ENCODE measurements at regions not wholly inside any gene's neighbourhood (a gene's known extent, or its start where the extent isn't known, plus 50 kb on each side); places are given as distances from the start of the nearest gene placed in this dataset.
A peak's percentile ranks its signal among the peaks of the same experiment; 100 is the strongest.

DNA sequence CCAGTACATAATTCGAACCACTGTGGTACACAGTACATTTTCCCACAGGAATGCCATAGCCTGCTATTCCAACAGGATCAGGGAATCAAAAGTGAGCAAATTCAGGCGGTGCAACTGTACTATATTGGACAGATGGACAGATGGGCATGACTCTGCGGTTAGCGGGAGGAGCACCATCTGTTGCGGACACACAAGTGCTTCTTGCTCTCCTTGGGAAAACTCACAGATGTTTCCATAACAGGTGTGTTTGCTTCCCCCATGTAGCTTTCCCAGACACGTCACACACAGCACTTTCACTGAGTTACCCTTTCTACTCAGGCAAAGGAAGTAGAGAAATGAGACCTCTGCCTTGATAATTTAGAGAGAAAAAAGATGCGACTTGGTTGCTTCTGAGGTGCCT lies 325.1 kb upstream of the THBS1 start:
- no peak for DNase-seq

DNA sequence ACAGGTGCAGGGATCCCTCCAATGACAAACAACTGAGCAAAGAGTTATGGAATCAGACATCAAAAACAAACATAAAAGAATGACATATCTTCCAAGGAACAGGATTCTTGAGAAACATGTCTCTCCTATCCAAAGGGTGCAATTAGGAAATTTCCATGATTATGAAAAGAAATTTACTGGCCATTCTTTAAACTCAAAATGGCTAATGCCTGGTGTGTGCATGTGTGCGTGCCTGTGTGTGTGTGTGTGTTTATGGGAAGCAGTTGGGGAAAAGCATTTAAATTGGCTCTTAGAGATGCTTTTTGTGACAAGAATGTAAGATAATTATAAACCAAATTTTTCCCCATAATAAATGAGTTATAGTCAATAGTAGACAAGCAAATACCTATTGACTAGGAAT lies 320.5 kb upstream of the THBS1 start:
- DNase-seq: no peak

DNA sequence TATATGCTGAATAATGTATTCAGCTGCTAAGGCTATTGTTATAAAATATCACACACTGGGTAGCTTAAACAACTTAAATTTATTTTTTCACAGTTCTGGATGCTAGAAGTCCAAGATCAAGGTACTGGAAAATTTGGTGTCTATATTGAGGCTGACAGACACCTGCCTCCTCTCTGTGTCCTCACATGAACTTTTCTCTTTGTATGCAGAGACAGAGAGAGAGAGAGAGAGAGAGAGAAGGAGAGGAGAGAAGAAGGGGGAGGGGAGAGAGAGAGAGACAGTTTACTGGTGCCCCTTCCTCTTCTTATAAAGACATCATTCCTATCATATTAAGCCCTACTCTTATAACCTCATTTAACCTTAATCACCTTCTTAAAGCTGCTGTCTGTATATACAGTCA lies 320.1 kb upstream of the THBS1 start:
- no peak for DNase-seq

DNA sequence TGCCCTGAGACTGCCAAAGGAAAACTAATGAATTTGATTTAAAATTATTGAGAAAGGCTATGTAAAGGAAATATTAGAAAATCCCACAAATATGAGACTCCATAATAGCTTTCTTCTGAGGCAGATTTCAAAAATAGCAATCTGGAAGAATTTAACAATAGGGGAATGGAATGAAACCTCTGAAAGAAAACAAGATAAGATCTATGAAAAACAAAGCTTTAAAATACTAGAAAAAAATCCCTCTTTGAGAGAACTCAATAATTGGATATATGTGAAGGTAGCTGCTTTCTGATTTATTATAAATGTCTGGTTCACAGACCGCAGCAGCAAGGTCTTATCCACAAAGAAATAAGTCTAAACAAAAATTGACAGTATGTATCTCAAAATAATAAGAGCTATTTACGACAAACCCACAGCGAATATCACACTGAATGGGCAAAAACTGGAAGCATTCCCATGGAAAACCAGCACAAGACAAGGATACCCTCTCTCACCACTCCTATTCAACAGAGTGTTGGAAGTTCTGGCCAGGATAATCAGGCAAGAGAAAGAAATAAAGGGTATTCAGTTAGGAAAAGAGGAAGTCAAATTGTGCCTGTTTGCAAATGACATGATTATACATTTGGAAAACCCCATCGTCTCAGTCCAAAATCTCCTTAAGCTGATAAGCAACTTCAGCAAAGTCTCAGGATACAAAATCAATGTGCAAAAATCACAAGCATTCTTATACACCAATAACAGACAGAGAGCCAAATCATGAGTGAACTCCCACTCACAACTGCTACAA lies 319.3 kb upstream of the THBS1 start:
- peak; percentile 69 for DNase-seq

DNA sequence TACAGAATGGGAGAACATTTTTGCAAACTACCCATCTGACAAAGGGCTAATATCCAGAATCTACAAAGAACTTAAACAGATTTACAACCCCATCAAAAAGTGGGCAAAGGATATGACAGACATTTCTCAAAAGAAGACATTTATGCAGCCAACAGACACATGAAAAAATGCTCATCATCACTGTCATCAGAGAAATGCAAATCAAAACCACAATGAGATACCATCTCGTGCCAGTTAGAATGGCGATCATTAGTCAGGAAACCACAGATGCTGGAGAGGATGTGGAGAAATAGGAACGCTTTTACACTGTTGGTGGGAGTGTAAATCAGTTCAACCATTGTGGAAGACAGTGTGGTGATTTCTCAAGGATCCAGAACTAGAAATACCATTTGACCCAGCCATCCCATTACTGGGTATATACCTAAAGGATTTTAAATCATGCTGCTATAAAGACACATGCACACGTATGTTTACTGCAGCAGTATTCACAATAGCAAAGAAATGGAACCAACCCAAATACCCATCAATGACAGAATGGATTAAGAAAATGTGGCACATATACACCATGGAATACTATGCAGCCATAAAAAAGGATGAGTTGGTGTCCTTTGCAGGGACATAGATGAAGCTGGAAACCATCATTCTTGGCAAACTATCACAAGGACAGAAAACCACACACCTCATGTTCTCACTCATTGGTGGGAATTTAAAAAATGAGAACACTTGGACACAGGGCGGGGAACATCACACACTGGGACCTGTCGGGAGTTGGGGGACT lies 317.7 kb upstream of the THBS1 start:
- peak; percentile 87 for DNase-seq

DNA sequence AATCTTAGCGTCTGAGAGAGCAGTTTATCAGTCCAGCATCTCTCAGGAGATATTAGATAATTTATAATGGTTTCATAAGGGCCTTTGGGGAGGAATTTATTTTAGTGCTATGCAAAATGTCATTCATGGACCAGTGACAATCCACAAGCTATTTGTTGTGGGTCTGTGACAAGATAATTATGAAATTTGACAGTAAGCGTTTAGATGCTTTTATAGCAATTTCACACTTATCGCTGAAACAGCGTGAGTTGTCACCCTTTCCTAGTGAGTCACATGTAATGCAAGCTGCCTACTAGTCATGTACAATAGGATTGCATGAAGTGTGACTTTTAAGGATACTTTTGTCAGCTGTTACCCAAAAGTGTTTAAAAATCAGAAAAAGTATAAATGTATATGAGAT lies 315.6 kb upstream of the THBS1 start:
- DNase-seq: no peak

DNA sequence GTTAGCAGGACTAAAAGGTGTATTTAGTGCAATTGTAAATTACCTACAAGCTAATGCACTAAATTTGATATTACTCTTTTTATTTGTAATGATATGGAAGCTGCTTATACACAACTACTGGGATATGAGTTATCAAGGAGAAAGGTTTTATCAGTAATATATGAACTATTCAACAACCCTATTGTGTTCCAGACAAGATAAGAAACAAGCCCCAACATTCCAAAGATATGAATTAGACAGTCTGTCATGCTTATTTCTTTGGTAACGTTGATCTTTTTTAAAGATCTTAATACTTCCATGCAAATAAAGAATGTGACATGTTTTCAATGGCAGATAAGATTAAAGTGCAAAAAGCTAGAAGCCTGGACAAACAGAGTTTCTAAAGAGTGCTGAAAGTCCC lies 314.0 kb upstream of the THBS1 start:
- DNase-seq: no peak

DNA sequence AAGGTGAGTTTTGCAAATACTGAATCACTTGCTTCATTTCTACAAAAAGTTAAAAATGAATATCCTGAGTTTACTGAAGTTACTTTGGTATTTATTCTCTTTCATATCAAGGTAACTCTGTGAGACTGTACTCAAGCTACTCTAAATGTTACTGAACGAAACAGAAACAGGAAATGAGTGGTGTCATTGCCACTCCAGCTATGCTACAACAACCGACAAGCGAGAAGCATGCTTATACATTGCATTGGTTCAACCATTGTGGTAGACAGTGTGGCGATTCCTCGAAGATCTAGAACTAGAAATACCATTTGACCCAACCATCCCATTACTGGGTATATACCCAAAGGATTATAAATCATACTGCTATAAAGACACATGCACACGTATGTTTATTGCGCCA lies 313.2 kb upstream of the THBS1 start:
- DNase-seq: no peak

DNA sequence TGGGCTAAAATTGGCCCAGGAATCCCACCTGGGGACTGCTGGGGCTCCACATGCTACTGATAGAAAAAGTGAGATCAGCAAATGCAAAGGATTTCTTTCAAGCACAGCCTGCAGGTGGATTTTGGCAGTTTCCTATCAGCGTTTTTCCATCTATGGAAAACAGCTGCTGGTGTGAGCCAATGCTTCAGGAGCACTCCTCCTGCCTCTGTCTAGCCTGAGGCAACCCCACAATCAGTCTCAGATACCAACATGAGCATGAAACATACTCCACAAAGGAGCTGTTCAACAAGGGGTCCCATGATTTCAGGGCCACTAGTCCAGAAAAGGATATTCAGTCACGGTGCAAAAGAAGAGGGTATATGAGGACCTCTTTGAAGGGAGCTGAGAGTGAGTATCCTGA lies 311.5 kb upstream of the THBS1 start:
- DNase-seq: no peak

DNA sequence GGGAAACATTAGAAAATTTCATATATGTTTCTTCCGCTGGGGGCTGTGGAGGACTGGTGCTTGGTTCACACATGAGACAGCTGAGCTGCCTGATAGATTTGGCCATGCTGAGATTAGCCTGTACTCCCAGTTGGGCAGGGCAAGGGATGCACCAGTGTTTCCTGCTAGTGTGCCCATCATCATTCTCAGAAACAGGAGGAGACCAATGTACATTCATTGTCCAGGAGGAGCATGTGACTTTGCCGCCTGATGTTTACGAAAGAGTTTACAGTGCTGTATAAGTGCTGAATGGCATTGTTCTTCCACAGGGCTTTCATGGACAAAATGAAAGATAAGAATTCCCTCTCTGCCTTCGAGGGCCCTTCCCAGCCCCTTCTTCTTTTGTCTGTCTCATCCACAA lies 311.1 kb upstream of the THBS1 start:
- DNase-seq: no peak

DNA sequence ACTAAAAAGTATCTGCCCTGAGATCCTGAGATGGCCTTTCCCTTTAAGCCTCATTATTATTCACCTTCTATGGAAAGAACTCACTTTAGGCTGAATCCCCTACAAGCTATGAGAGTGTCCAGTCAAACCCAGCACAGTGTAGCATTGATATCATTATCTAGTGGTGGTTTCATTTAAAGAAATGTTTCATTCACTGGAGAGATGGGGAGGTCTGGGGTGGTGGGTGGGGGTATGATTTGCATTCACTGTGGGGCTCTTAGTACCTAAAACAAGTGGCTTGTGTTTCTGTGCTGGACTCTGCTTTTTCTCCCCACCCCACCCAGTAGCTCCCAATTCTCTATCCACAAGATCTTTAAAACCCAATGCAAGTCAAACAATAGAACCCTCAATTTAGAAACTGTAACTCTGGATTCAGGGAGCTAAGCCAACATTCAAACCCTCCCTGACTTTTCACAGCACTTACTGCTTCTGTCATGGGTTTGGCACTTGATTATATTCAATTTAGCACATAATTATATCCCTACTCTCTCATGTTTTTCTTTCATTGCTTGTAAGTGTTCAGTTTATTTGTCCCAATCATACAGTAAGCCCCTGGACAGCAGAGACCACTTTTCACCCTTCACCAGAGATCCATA lies 310.5 kb upstream of the THBS1 start:
- no peak for DNase-seq

DNA sequence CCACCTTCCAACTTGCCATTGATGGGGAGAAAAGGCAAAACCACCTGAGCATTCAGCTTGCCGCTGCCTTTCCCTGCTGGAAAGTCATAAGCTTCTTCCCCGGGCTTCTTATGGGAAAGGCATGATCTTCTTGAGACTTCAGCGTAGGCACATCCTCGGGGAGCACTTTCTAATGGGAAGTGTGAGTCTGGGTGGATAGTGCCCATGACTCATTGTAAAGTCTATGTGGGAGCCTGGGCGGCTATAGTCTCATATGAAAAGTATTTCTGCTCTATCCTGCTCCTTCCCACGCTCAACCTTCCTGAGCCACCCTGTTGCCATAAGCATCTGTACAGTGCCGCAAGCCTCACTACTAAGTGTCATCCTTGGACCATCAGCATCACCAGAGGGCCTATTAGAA lies 309.9 kb upstream of the THBS1 start:
- peak; percentile 93 for DNase-seq

DNA sequence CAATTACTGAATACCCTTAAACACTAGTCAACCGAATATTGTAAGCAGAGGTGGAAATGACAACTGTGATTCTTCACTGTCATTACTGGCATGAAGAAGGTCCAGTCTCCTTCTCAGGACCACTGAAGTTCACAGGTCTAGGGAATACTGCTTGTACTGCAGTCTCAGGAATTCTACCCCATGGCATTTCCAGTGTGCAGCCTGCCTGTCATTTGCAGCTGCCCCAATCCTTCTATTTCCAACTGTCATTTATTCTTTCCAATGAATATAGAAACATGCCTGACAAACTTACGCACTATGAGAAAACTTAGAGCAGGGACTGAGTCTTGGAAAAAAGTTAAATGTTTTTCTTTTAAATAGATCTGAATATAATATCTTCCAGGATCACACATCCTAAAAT lies 308.0 kb upstream of the THBS1 start:
- no peak for DNase-seq

DNA sequence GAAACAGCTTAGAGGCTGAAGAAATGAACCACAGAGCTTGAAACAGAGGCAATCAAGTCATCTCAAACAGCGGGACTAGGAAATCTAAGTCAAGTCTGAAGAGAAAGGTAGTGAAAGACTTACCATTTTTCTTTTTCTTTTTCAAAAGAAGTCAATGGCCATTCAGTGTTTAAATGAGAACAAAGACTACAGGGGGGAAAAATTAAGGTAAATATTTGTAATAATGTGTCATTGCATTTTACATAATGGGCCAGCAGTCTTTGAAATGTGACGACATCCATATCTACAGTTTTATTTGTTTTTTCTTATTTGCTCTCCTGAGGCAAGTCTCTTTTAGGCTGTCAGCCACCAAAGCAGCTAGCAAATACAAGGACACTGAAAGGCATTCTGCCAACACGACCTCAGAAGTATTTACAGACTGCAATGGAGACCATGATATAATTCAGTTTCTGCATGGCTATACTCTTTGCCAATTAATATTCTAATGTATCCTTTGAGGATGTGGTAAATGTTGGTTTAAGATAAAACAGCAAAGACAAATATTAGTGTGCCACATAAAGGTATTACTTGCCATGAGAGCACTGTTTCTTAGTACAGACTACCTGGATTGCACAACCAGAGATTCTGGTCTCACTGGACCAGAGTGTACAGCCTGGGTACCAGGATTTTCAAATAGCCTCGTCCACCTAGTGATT lies 307.0 kb upstream of the THBS1 start:
- no peak for DNase-seq

DNA sequence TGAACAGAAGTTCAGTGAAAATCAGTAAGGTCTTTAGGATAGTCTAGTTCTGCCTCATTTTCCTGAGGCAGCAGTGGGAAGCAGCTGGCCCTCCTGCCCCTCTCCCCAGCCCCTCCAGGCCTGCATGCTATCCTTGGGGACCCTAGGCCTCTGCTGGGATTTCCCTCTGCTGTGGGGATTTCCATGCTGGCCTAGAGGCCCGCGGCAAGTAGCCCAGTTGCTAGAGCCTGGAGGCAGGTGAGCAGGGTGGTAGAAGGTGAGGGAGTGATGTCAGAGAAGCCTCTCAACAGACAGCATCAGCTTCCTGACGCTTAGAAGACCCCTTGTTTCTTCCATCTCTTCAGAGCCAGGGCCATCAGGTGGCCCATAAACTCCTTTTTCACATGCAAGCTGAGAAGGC lies 305.8 kb upstream of the THBS1 start:
- DNase-seq: no peak

DNA sequence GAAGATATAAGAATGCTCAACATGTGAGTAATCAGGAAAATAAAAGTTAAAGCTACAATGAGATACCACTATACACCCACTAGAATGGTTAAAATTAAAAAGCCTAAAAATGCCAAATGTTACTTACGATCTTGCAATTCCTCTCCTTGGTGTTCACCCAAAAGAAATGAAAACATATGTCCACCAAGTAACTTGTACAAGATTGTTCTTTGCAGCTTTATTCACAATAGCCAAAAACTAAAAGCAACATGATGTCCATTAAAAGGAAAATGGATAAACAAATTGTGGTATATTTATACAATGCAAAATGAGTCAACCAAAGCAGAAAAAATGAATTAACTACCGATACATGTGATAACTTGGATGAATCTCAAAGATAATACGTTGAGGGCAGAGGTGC lies 301.6 kb upstream of the THBS1 start:
- peak; percentile 67 for DNase-seq

DNA sequence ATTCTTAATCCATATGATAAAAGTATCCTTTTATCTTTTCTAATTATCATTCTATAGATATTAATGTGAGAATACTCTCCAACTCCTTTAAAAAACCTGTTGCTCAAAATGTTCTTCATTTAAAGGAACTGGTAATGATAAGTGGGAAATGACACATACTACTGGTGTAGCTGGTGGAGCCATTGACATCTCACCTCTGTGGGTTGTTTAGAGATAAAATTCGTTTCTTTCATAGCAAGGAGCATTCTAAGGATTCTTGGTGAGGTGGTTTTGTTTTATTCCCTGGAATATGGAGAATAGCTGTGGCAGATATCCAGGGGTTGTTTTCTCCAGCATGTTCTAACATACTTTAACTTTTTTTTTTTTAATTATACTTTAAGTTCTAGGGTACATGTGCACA lies 299.8 kb upstream of the THBS1 start:
- DNase-seq: peak; percentile 62

DNA sequence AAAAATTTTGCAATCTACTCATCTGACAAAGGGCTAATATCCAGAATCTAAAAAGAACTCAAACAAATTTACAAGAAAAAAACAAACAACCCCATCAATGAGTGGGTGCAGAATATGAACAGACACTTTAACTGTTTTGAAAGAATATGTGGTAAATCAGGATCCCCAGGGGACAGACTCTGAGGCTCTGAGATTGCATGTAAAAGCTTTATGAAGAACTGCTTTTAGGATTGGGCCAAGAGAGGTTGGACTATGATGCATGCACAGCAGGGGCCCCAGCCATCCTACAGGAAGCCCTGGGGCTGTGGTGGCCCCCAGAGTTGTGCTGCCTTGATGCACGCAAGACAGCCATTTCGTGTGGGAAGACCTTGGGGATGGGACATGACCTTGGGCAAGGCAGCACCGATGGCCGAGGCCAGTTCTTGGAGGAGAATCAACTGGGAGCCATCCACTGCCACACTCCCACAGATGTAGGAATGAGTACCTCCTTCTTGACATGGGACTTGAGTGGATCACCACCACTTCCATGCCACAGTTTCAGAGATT lies 298.1 kb upstream of the THBS1 start:
- DNase-seq: no peak

DNA sequence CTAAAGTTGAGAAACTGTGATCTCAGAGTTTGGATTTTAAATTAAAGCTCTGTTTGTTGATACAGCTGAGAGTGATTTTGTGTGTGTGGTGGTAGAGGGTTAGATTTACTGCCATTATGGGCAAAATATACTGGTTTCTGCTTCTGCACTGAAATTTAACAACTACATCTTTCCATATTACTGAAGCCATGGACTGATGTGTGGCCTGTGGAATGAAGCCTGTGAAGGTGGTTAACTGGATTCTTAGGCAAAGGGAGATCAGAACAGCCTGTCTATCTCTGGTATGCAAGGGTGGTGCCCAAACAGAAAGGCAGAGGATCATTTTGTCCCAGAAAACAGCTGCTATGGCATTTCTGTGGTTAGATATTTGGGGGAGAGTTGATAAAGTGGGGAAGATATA lies 297.3 kb upstream of the THBS1 start:
- DNase-seq: peak; percentile 73

DNA sequence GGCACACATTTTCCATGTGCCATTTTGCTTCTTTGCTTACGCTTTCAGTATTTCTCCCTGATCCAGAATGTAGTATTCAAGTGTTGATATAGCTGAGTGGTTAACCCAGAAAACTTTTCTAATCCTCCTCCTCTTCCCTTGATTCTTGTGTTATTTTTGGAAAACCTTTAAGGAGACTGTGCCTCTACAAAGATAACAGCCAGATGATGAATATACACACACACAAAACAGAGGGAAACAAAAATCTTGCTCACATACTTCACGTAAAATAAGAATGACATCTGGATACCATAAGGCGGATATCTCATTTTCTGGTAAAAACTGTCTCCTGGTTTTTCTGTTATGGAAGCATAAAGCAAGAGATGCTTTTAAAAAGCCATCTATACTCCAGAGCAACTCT lies 295.8 kb upstream of the THBS1 start:
- DNase-seq: peak; percentile 78

DNA sequence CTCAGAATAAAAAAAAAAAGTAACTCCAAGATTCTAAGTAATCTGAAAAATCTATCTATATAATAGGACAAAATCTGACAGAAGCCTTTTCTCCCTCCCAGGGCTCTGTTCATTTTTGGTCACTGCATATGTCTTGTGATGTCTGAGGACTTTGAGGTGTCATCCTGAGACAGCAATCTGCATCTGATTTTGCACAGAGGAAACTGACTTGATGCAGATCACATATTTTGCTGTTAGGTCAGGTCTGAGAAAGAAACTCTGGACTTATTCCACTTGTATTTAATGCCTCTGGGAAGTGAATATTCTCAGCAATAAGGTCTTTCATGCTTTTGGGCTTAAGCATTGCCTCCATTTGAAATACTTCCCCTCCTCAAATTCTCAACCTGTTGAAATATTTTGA lies 295.2 kb upstream of the THBS1 start:
- peak; percentile 48 for DNase-seq

DNA sequence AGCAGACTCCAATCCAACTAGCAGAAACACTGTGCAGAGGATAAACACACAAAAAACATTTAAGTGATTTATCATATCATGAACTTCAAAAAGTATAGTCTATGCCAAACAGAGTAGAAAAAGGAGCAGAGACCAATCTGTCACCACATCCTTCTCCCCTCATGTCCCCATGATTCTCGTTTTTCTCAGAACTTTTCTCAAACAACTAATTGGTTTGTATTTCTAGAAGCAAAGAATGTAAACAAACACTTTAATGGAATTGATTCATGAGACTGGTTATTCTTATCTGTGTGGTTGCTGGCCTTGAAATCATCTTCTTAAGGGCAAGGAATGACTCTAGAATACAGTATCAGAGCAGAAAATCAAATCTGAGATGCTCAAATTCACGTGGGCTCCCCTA lies 294.2 kb upstream of the THBS1 start:
- DNase-seq: no peak

Data from fibroblast of skin of abdomen (primary cell).